ENCODE measurements at regions not wholly inside any gene's neighbourhood (a gene's known extent, or its start where the extent isn't known, plus 50 kb on each side); places are given as distances from the start of the nearest gene placed in this dataset.
A peak's percentile ranks its signal among the peaks of the same experiment; 100 is the strongest.

DNA sequence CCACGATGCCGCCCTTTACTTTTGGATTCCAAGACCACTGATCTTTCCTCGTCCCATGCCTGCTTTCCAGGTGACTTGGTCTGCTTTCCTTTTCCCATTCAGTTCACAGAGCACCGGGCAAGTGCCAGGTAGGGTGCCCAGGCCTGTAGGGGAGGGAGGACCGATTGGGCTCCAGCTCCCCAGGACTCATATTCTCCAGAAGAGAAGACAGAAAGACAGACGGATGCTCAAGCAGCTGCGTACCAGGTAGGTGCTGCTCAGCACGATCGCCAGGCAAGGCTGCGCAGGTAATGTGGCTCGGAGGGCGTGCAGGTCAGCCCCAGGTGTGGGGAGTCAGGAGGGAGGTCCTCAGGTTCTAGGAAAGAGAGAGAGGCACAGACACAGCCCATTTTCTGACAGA, 67.5 kb upstream of the ZNF423 start:
- no peaks in the 10 kb centered on the region for H3K9me3 Mint-ChIP-seq (ENCODE audit: unreplicated experiment)
- H3K36me3 Mint-ChIP-seq (ENCODE audit: unreplicated experiment), result no peaks in the 10 kb centered on the region
- peaks cover 3% of the 10 kb centered on the region for H3K27me3 Mint-ChIP-seq (ENCODE audit: unreplicated experiment)
- H3K4me1 Mint-ChIP-seq (ENCODE audit: low read depth, unreplicated experiment), result peaks cover 3% of the 10 kb centered on the region
- peak overlapping the region; percentile 18 for H3K27ac Mint-ChIP-seq (ENCODE audit: unreplicated experiment)
- TF ChIP-seq, protein P1, sequence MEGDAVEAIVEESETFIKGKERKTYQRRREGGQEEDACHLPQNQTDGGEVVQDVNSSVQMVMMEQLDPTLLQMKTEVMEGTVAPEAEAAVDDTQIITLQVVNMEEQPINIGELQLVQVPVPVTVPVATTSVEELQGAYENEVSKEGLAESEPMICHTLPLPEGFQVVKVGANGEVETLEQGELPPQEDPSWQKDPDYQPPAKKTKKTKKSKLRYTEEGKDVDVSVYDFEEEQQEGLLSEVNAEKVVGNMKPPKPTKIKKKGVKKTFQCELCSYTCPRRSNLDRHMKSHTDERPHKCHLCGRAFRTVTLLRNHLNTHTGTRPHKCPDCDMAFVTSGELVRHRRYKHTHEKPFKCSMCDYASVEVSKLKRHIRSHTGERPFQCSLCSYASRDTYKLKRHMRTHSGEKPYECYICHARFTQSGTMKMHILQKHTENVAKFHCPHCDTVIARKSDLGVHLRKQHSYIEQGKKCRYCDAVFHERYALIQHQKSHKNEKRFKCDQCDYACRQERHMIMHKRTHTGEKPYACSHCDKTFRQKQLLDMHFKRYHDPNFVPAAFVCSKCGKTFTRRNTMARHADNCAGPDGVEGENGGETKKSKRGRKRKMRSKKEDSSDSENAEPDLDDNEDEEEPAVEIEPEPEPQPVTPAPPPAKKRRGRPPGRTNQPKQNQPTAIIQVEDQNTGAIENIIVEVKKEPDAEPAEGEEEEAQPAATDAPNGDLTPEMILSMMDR (IDR thresholded peaks at IDR 0.05; ENCODE audit: partially characterized antibody, unreplicated experiment), result no peak
- no peak for DNase-seq
- H3K4me3 Mint-ChIP-seq (ENCODE audit: unreplicated experiment), result no peak overlapping the region

DNA sequence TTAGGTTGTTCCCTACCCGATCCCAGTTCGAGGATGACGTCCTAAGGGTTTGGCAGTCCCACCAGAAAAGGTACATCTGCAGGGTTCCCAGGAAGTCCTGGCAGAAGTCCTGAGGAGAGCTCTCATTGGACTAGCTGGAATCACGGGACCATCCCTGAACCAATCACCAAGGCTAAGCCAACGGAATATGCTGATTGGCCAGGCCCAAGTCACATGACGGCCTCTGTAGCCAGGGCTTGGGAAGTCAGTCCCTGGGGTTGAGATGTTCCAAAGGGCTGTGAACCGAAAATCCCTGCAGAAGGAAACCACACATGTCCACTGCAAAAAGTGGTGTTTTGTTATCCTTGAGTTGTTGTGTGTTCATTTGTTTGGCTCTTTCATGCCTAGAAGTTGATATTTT, 68.2 kb upstream of the ZNF423 start:
- no peak overlapping the region for H3K4me3 Mint-ChIP-seq (ENCODE audit: unreplicated experiment)
- H3K27ac Mint-ChIP-seq (ENCODE audit: unreplicated experiment), result no peak overlapping the region
- TF ChIP-seq, protein P1 (IDR thresholded peaks at IDR 0.05; ENCODE audit: partially characterized antibody, unreplicated experiment), result no peak
- H3K36me3 Mint-ChIP-seq (ENCODE audit: unreplicated experiment), result no peaks in the 10 kb centered on the region
- H3K27me3 Mint-ChIP-seq (ENCODE audit: unreplicated experiment), result peaks cover 3% of the 10 kb centered on the region
- DNase-seq, result no peak
- H3K4me1 Mint-ChIP-seq (ENCODE audit: low read depth, unreplicated experiment), result peaks cover 3% of the 10 kb centered on the region
- no peaks in the 10 kb centered on the region for H3K9me3 Mint-ChIP-seq (ENCODE audit: unreplicated experiment)

DNA sequence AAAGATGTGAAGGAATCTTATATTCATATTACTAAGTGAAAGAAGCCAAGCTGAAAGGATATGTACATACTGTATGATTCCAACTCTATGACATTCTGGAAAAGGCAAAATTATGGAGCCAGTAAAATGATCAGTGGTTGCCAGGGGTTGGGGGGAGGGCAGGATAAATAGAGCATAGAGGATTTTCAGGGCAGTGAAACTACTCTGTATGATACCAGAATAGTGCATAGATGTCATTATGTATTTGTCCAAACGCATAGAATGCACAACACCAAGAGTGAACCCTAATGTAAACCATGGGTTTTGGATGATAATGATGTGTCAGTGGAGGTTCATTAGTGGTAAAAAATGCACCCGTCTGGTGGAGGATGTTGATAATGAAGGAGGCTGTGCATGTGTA, 71.0 kb upstream of the ZNF423 start:
- Mint-ChIP-seq H3K36me3 (ENCODE audit: unreplicated experiment) (no peaks in the 10 kb centered on the region), H3K4me3 (ENCODE audit: unreplicated experiment) (no peak overlapping the region), H3K4me1 (ENCODE audit: low read depth, unreplicated experiment) (peaks cover 2% of the 10 kb centered on the region), H3K9me3 (ENCODE audit: unreplicated experiment) (no peaks in the 10 kb centered on the region), H3K27me3 (ENCODE audit: unreplicated experiment) (peaks cover 3% of the 10 kb centered on the region), H3K27ac (ENCODE audit: unreplicated experiment) (no peak overlapping the region)
- no peak for DNase-seq
- TF ChIP-seq, protein P1 (IDR thresholded peaks at IDR 0.05; ENCODE audit: partially characterized antibody, unreplicated experiment), result no peak

DNA sequence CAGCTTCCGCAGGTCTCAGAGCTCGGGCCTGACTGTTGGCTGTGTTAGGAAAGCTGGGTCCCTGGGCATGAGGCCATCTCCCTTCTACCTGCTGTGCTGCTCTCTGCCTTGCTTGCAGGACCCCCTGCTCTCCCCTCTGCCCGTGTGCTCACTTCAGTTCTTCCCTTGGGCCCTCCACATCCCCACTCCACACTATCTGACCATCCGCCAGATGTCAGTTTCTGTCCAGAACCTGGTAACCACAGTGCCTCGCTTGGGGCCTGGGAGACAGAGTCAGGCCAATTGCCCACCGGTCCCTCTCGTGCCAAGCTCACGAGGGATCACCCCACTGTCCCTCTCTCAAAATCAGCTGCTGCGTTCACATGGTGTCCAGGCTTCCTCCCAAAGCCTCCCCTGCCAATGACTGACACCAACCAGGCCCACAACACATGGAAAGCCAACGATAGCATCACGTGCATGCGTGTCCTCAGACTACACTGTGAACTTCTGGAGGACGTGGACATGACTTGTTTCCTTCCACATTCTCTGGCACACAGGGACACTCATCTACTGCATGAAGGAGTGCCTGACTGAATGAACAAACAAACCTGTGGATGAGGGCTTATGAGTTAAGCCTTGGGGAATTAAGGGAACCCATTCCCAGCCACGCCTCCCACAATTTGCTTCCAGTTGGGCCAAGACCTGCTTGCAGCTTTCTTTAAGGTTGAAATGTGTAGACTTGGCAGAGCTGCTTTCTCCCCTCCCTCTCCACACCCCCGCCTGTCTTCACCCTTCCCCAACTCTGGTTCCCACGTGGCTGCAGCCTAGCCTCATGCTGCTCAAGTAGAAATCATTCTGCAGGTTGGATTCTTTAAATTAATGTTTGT, 72.5 kb upstream of the ZNF423 start:
- no peak for DNase-seq
- TF ChIP-seq, protein P1 (IDR thresholded peaks at IDR 0.05; ENCODE audit: partially characterized antibody, unreplicated experiment), result no peak
- Mint-ChIP-seq H3K9me3 (ENCODE audit: unreplicated experiment) (no peaks in the 10 kb centered on the region), H3K27me3 (ENCODE audit: unreplicated experiment) (peaks cover 3% of the 10 kb centered on the region), H3K4me3 (ENCODE audit: unreplicated experiment) (no peak overlapping the region), H3K4me1 (ENCODE audit: low read depth, unreplicated experiment) (peaks cover 10% of the 10 kb centered on the region), H3K36me3 (ENCODE audit: unreplicated experiment) (no peaks in the 10 kb centered on the region), H3K27ac (ENCODE audit: unreplicated experiment) (no peak overlapping the region)

DNA sequence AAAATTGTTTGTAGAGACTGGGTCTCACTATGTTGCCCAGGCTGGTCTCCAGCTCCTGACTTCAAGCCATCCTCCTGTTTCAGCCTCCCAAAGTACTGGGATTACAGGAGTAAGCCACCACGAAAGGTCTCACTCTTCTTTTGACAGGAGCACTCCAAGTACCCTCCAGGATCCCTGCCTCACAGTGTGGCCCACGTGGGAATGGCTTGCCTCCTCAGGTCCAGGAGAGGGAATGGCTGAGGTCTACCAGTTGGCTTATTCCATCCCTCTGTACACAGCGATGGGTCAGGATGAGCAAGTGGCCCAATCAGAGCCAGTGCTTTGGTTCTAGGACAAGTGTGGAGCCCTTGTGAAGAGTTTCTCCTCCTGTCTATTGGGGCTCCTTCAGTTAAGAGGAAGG, 73.7 kb upstream of the ZNF423 start:
- Mint-ChIP-seq H3K36me3 (ENCODE audit: unreplicated experiment) (no peaks in the 10 kb centered on the region), H3K27me3 (ENCODE audit: unreplicated experiment) (peaks cover 3% of the 10 kb centered on the region), H3K4me3 (ENCODE audit: unreplicated experiment) (no peak overlapping the region), H3K27ac (ENCODE audit: unreplicated experiment) (no peak overlapping the region), H3K4me1 (ENCODE audit: low read depth, unreplicated experiment) (peaks cover 10% of the 10 kb centered on the region), H3K9me3 (ENCODE audit: unreplicated experiment) (no peaks in the 10 kb centered on the region)
- TF ChIP-seq, protein P1 (IDR thresholded peaks at IDR 0.05; ENCODE audit: partially characterized antibody, unreplicated experiment), result no peak
- no peak for DNase-seq

Measured in glutamatergic neuron (in vitro differentiated cells).